ENCODE measurements at regions not wholly inside any gene's neighbourhood (a gene's known extent, or its start where the extent isn't known, plus 50 kb on each side); places are given as distances from the start of the nearest gene placed in this dataset.

GRCh38 chr10:77717336-77717735 lies 79.7 kb upstream of the KCNMA1 start:
- TF ChIP-seq CTCF (IDR thresholded peaks at IDR 0.05) (no peak), POLR2A (IDR thresholded peaks at IDR 0.05) (no peak)

GRCh38 chr10:77716458-77717317 lies 79.1 kb upstream of the KCNMA1 start:
- Histone ChIP-seq H3K27me3 (peaks cover 0 to 37% (median 12%) of the 10 kb centered on the region in 9 donors), H3K9me3 (no peaks in the 10 kb centered on the region), H3K4me1 (peaks cover 0 to under 1% (median 0%) of the 10 kb centered on the region in 12 donors), H3K36me3 (no peaks in the 10 kb centered on the region), H3K27ac (no peak overlapping the region), H3K4me3 (no peak overlapping the region)
- ATAC-seq = no peak
- no peak for TF ChIP-seq POLR2A (IDR thresholded peaks at IDR 0.05)
- no peak for TF ChIP-seq CTCF (IDR thresholded peaks at IDR 0.05)
- WGBS, 4 donors = 72 to 78% (median 76%) methylated on average over 13 of the region's 13 CpGs
- intact Hi-C loops (cut with DNase I) = loop anchor here in 1 of 10 donors (10.0 kb wide), 1 partner anchor 542 kb away; no protein-coding TSS in a partner anchor
- no peak for DNase-seq

More at GRCh38 chr10:77717336-77717735, 79.7 kb upstream of the KCNMA1 start:
- Histone ChIP-seq H3K4me1 (no peaks in the 10 kb centered on the region), H3K27ac (no peak overlapping the region), H3K9me3 (no peaks in the 10 kb centered on the region), H3K4me3 (no peak overlapping the region), H3K36me3 (no peaks in the 10 kb centered on the region), H3K27me3 (peaks cover 0 to 30% (median 7%) of the 10 kb centered on the region in 9 donors)
- intact Hi-C loops (cut with DNase I) = loop anchor here in 1 of 10 donors (10.0 kb wide), 1 partner anchor 543 kb away; no protein-coding TSS in a partner anchor
- ATAC-seq = no peak
- no peak for DNase-seq
- 60 to 82% (median 80%) methylated on average over 3 of the region's 3 CpGs for WGBS, 4 donors

- no peak for TF ChIP-seq POLR2A (IDR thresholded peaks at IDR 0.05)
- TF ChIP-seq CTCF (IDR thresholded peaks at IDR 0.05) = no peak
- Histone ChIP-seq H3K4me1 (peaks cover 0 to 11% (median 5%) of the 10 kb centered on the region in 12 donors), H3K27me3 (peaks cover 0 to 48% (median 17%) of the 10 kb centered on the region in 9 donors), H3K36me3 (no peaks in the 10 kb centered on the region), H3K4me3 (no peak overlapping the region), H3K27ac (no peak overlapping the region), H3K9me3 (no peaks in the 10 kb centered on the region)
- intact Hi-C loops (cut with DNase I) = loop anchor here in 1 of 10 donors (10.0 kb wide), 1 partner anchor 541 kb away; no protein-coding TSS in a partner anchor
- 87 to 100% (median 93%) methylated on average over 1 of the region's 1 CpG for WGBS, 4 donors
- ATAC-seq = no peak
- DNase-seq = no peak
Observed at GRCh38 chr10:77715536-77715935, 77.9 kb upstream of the KCNMA1 start.

- no peak overlapping the region for H3K4me3 ChIP-seq
- peaks cover 0 to 53% (median 21%) of the 10 kb centered on the region in 9 donors for H3K27me3 ChIP-seq
- 52 to 76% (median 68%) methylated on average over 3 of the region's 3 CpGs for WGBS, 4 donors
- H3K4me1 ChIP-seq = peaks cover 0 to 11% (median 5%) of the 10 kb centered on the region in 12 donors
- no peaks in the 10 kb centered on the region for H3K9me3 ChIP-seq
- TF ChIP-seq POLR2A (IDR thresholded peaks at IDR 0.05) = no peak
- no peak for TF ChIP-seq CTCF (IDR thresholded peaks at IDR 0.05)
- DNase-seq = no peak
- no peak overlapping the region for H3K27ac ChIP-seq
- intact Hi-C loops (cut with DNase I) = loop anchor here in 1 of 10 donors (10.0 kb wide), 1 partner anchor 540 kb away; no protein-coding TSS in a partner anchor
- H3K36me3 ChIP-seq = no peaks in the 10 kb centered on the region
- no peak for ATAC-seq
Observed at GRCh38 chr10:77715088-77715487, 77.5 kb upstream of the KCNMA1 start.
